ENCODE measurements at regions not wholly inside any gene's neighbourhood (a gene's known extent, or its start where the extent isn't known, plus 50 kb on each side); places are given as distances from the start of the nearest gene placed in this dataset.

GRCh38 chr6:147859071-147859470 is 350.6 kb downstream of the SAMD5 start:
- TF ChIP-seq CTCF (IDR thresholded peaks at IDR 0.05; ENCODE audit: insufficient read depth, low read length) = no peak
- TF ChIP-seq REST (IDR thresholded peaks at IDR 0.05; ENCODE audit: insufficient replicate concordance, low read depth) = no peak
- TF ChIP-seq GABPA (IDR thresholded peaks at IDR 0.05; ENCODE audit: low read depth) = no peak

Measured in HL-60 (cell line).